ENCODE measurements at regions not wholly inside any gene's neighbourhood (a gene's known extent, or its start where the extent isn't known, plus 50 kb on each side); places are given as distances from the start of the nearest gene placed in this dataset.
A peak's percentile ranks its signal among the peaks of the same experiment; 100 is the strongest.

GRCh38 chr19:5392486-5392885 lies 51.9 kb upstream of the PTPRS start:
- DNase-seq (ENCODE audit: low read depth in 2 of 2) = no peak

- no peak for DNase-seq (ENCODE audit: low read depth in 2 of 2)
Measured at GRCh38 chr19:5393088-5393487, 52.5 kb upstream of the PTPRS start.

- no peak for DNase-seq (ENCODE audit: low read depth in 2 of 2)
Measured at GRCh38 chr19:5394551-5395505, 54.2 kb upstream of the PTPRS start.

- no peak for DNase-seq (ENCODE audit: low read depth in 2 of 2)
Measured at GRCh38 chr19:5395556-5395955, 54.9 kb upstream of the PTPRS start.

GRCh38 chr19:5396096-5396939 lies 55.7 kb upstream of the PTPRS start:
- DNase-seq (ENCODE audit: low read depth in 2 of 2) = no peak

GRCh38 chr19:5396963-5397362 lies 56.4 kb upstream of the PTPRS start:
- no peak for DNase-seq (ENCODE audit: low read depth in 2 of 2)

- DNase-seq (ENCODE audit: low read depth in 2 of 2) = peak in 1 of 2 donors; percentile 8
Measured at GRCh38 chr19:5397804-5398692, 57.2 kb upstream of the ZNRF4 start.

GRCh38 chr19:5398693-5399057 lies 56.5 kb upstream of the ZNRF4 start:
- no peak for DNase-seq (ENCODE audit: low read depth in 2 of 2)

- peak; percentile 33 to 75 for DNase-seq (ENCODE audit: low read depth in 2 of 2)
Measured at GRCh38 chr19:5403968-5404640, 51.1 kb upstream of the ZNRF4 start.
